ENCODE measurements at regions not wholly inside any gene's neighbourhood (a gene's known extent, or its start where the extent isn't known, plus 50 kb on each side); places are given as distances from the start of the nearest gene placed in this dataset.

GRCh38 chr3:181384970-181385369 lies 326.8 kb upstream of the SOX2 start:
- H3K4me3 Mint-ChIP-seq, result no peak overlapping the region
- H3K27me3 Mint-ChIP-seq, result no peaks in the 10 kb centered on the region
- no peaks in the 10 kb centered on the region for H3K36me3 Mint-ChIP-seq (ENCODE audit: low read depth)
- TF ChIP-seq CTCF (IDR thresholded peaks at IDR 0.05), result no peak
- POLR2A ChIA-PET, result no interaction called here
- CTCF ChIA-PET, result no interaction called here
- H3K27ac Mint-ChIP-seq, result no peak overlapping the region
- no peaks in the 10 kb centered on the region for H3K4me1 Mint-ChIP-seq
- no peak for ATAC-seq (ENCODE audit: low read depth)
- peaks cover 2% of the 10 kb centered on the region for H3K9me3 Mint-ChIP-seq
- intact Hi-C loops (cut with micrococcal nuclease), result no loop called here
- no peak for DNase-seq

DNA sequence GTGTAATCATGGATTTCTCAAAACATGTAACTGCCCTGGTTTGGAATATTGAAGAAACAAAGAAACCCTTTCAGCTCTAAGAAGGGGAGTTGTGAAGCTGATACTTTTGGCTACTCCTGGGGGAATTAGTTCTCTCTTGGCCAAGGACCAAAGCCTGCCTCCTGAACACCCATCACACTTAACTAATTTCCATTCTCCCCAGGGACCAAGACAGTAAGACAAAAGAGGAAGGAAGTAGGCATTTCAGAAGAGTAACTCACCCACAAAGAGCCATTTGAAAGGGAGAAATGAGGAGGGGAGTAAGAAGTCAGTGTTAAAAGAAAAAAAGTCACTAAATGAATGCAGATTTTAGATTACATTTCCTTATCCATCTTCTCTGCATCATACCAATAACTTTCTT lies 328.0 kb upstream of the SOX2 start:
- DNase-seq (no peak), ATAC-seq (ENCODE audit: low read depth) (no peak)
- no peaks in the 10 kb centered on the region for H3K4me1 Mint-ChIP-seq
- no peak overlapping the region for H3K27ac Mint-ChIP-seq
- POLR2A ChIA-PET, result no interaction called here
- intact Hi-C loops (cut with micrococcal nuclease), result no loop called here
- CTCF ChIA-PET, result no interaction called here
- TF ChIP-seq CTCF (IDR thresholded peaks at IDR 0.05), result no peak
- H3K4me3 Mint-ChIP-seq, result no peak overlapping the region
- H3K36me3 Mint-ChIP-seq (ENCODE audit: low read depth), result no peaks in the 10 kb centered on the region
- no peaks in the 10 kb centered on the region for H3K27me3 Mint-ChIP-seq
- H3K9me3 Mint-ChIP-seq, result peaks cover 1% of the 10 kb centered on the region

- intact Hi-C loops (cut with micrococcal nuclease), result no loop called here
- Mint-ChIP-seq H3K9me3 (no peaks in the 10 kb centered on the region), H3K27ac (no peak overlapping the region), H3K36me3 (ENCODE audit: low read depth) (no peaks in the 10 kb centered on the region), H3K4me1 (no peaks in the 10 kb centered on the region), H3K4me3 (no peak overlapping the region), H3K27me3 (no peaks in the 10 kb centered on the region)
- ChIA-PET CTCF (no interaction called here), POLR2A (no interaction called here)
- ATAC-seq (ENCODE audit: low read depth) (no peak), DNase-seq (no peak)
- TF ChIP-seq CTCF (IDR thresholded peaks at IDR 0.05), result no peak
Observed at GRCh38 chr3:181383201-181383600, 328.5 kb upstream of the SOX2 start.

GRCh38 chr3:181382656-181383055 lies 329.1 kb upstream of the SOX2 start:
- intact Hi-C loops (cut with micrococcal nuclease), result no loop called here

GRCh38 chr3:181379278-181379677 lies 332.4 kb upstream of the SOX2 start:
- no peaks in the 10 kb centered on the region for H3K4me1 Mint-ChIP-seq
- intact Hi-C loops (cut with micrococcal nuclease), result no loop called here
- DNase-seq (no peak), ATAC-seq (ENCODE audit: low read depth) (no peak)
- ChIA-PET POLR2A (no interaction called here), CTCF (no interaction called here)
- no peak overlapping the region for H3K4me3 Mint-ChIP-seq
- H3K27me3 Mint-ChIP-seq, result no peaks in the 10 kb centered on the region
- TF ChIP-seq CTCF (IDR thresholded peaks at IDR 0.05), result no peak
- no peaks in the 10 kb centered on the region for H3K9me3 Mint-ChIP-seq
- no peaks in the 10 kb centered on the region for H3K36me3 Mint-ChIP-seq (ENCODE audit: low read depth)
- H3K27ac Mint-ChIP-seq, result no peak overlapping the region

More at GRCh38 chr3:181382656-181383055, 329.1 kb upstream of the SOX2 start:
- no peaks in the 10 kb centered on the region for H3K27me3 Mint-ChIP-seq
- H3K9me3 Mint-ChIP-seq, result no peaks in the 10 kb centered on the region
- no peak overlapping the region for H3K27ac Mint-ChIP-seq
- no peaks in the 10 kb centered on the region for H3K36me3 Mint-ChIP-seq (ENCODE audit: low read depth)
- no peak for DNase-seq
- H3K4me3 Mint-ChIP-seq, result no peak overlapping the region
- H3K4me1 Mint-ChIP-seq, result no peaks in the 10 kb centered on the region
- CTCF ChIA-PET, result no interaction called here
- ATAC-seq (ENCODE audit: low read depth), result no peak
- POLR2A ChIA-PET, result no interaction called here
- no peak for TF ChIP-seq CTCF (IDR thresholded peaks at IDR 0.05)
